ENCODE measurements at regions not wholly inside any gene's neighbourhood (a gene's known extent, or its start where the extent isn't known, plus 50 kb on each side); places are given as distances from the start of the nearest gene placed in this dataset.

DNA sequence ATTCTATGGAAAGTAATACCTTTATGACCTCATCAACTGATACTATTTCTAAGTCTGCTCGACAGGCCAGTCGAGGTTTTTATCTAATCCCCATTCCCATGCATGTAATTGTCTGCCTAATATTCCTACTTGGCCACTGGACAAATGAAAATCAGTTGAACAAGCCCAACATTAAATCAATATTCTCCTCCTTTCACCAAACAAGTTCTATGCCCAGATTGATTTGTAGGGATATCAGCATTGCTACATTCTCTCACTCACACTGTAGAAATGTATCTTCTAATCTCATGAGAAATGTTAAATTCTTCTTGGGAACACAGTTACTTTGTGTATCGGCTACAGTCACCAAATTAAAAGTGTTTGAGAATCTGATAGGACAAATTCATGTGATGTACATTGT, 208.8 kb upstream of the CTNND2 start:
- no peak for TF ChIP-seq POLR2AphosphoS5 (IDR thresholded peaks at IDR 0.05)
- no peak for TF ChIP-seq POLR2A (IDR thresholded peaks at IDR 0.05)

Data from sigmoid colon (tissue), 4 donors.